22Rv1 (cell line): ENCODE measurements at regions not wholly inside any gene's neighbourhood (a gene's known extent, or its start where the extent isn't known, plus 50 kb on each side); places are given as distances from the start of the nearest gene placed in this dataset.

Source experiments
- CTCF ChIP-seq: fragments of 450-650 bp; IDR thresholded peaks from 2 replicates; pipeline ENCODE4 v1.5.1; 2017; ENCODE audit warnings: mild to moderate bottlenecking
- ZFX ChIP-seq: fragments of 450-650 bp; IDR thresholded peaks from 2 replicates; pipeline ENCODE4 v1.6.1; 2017; ENCODE audit warnings: antibody characterized with exemption, borderline replicate concordance

GRCh38 chr9:119453490-119453911 is 84.3 kb upstream of the BRINP1 start:
- TF ChIP-seq CTCF, result no peak
- no peak for TF ChIP-seq ZFX
